ENCODE measurements at regions not wholly inside any gene's neighbourhood (a gene's known extent, or its start where the extent isn't known, plus 50 kb on each side); places are given as distances from the start of the nearest gene placed in this dataset.

- CTCF ChIA-PET: no interaction called here
- no peaks in the 10 kb centered on the region for H3K36me3 ChIP-seq (ENCODE audit: control insufficient read depth in 1 of 2, insufficient read depth in 2 of 2, low read length in 2 of 2)
- no peaks in the 10 kb centered on the region for H3K27me3 ChIP-seq (ENCODE audit: insufficient read depth, low read length)
- intact Hi-C loops (cut with micrococcal nuclease): no loop called here
- no peaks in the 10 kb centered on the region for H3K79me2 ChIP-seq (ENCODE audit: insufficient read depth, low read length)
- no peak overlapping the region for H3K4me3 ChIP-seq (replicated peaks in 1 of 2; ENCODE audit: low read depth in 1 of 2, low read length in 2 of 2)
- H2AFZ ChIP-seq (ENCODE audit: low read depth, low read length, poor library complexity, severe bottlenecking): no peak overlapping the region
- TF ChIP-seq CBX3 (IDR thresholded peaks at IDR 0.05; ENCODE audit: low read depth) (no peak), YY1 (IDR thresholded peaks at IDR 0.05; ENCODE audit: extremely low read depth, insufficient replicate concordance, low read depth, low read length) (no peak), POLR2AphosphoS5 (IDR thresholded peaks at IDR 0.05; ENCODE audit: low read depth, low read length) (no peak), JUND (IDR thresholded peaks at IDR 0.05) (no peak), TCF7L2 (IDR thresholded peaks at IDR 0.05; ENCODE audit: borderline replicate concordance, extremely low read depth, insufficient read depth, insufficient read length) (no peak), CTCF (IDR thresholded peaks at IDR 0.05 in 2 of 3, conservative IDR thresholded peaks at IDR 0.05 in 1 of 3; ENCODE audit: borderline replicate concordance in 1 of 3, insufficient read depth in 1 of 3, low read depth in 2 of 3, low read length in 2 of 3) (no peak)
- RAD21 ChIA-PET (ENCODE audit: low non-redundant PET in 1 of 2, low total read pairs in 2 of 2, uncharacterized antibody in 2 of 2, unreplicated experiment in 2 of 2): no interaction called here
- H3K9me3 ChIP-seq (ENCODE audit: control insufficient read depth in 1 of 2, insufficient read depth in 1 of 2, low read depth in 1 of 2, low read length in 2 of 2): no peaks in the 10 kb centered on the region
- BruUV-seq (replicated peaks): no TSS peak
- H4K20me1 ChIP-seq (ENCODE audit: insufficient read depth): no peaks in the 10 kb centered on the region
- H3K4me1 ChIP-seq (ENCODE audit: control insufficient read depth in 1 of 2, insufficient read depth in 2 of 2, low read length in 2 of 2): no peaks in the 10 kb centered on the region
- H3K9me2 ChIP-seq (ENCODE audit: insufficient read depth): no peaks in the 10 kb centered on the region
- H3K27ac ChIP-seq (ENCODE audit: low read depth, low read length): no peak overlapping the region
- DNase-seq (ENCODE audit: low read depth, low spot score) (no peak), ATAC-seq (no peak)
- POLR2A ChIA-PET: no interaction called here
- H3K4me2 ChIP-seq (ENCODE audit: low read length): no peak overlapping the region
- H3K9ac ChIP-seq (ENCODE audit: low read length): no peak overlapping the region
Measured at GRCh38 chr6:156160007-156160794, 617.0 kb upstream of the ARID1B start.

- Histone ChIP-seq H3K4me1 (ENCODE audit: control insufficient read depth in 1 of 2, insufficient read depth in 2 of 2, low read length in 2 of 2) (no peaks in the 10 kb centered on the region), H3K9ac (ENCODE audit: low read length) (no peak overlapping the region), H3K4me3 (replicated peaks in 1 of 2; ENCODE audit: low read depth in 1 of 2, low read length in 2 of 2) (no peak overlapping the region), H3K9me3 (ENCODE audit: control insufficient read depth in 1 of 2, insufficient read depth in 1 of 2, low read depth in 1 of 2, low read length in 2 of 2) (no peaks in the 10 kb centered on the region), H2AFZ (ENCODE audit: low read depth, low read length, poor library complexity, severe bottlenecking) (no peak overlapping the region), H3K9me2 (ENCODE audit: insufficient read depth) (no peaks in the 10 kb centered on the region), H3K27me3 (ENCODE audit: insufficient read depth, low read length) (no peaks in the 10 kb centered on the region), H3K27ac (ENCODE audit: low read depth, low read length) (no peak overlapping the region), H3K4me2 (ENCODE audit: low read length) (no peak overlapping the region), H3K79me2 (ENCODE audit: insufficient read depth, low read length) (no peaks in the 10 kb centered on the region), H4K20me1 (ENCODE audit: insufficient read depth) (no peaks in the 10 kb centered on the region), H3K36me3 (ENCODE audit: control insufficient read depth in 1 of 2, insufficient read depth in 2 of 2, low read length in 2 of 2) (no peaks in the 10 kb centered on the region)
- no TSS peak for BruUV-seq (replicated peaks)
- no peak for TF ChIP-seq TCF7L2 (IDR thresholded peaks at IDR 0.05; ENCODE audit: borderline replicate concordance, extremely low read depth, insufficient read depth, insufficient read length)
- no peak for TF ChIP-seq SRF (IDR thresholded peaks at IDR 0.05; ENCODE audit: low read depth)
- TF ChIP-seq EZH2phosphoT487 (IDR thresholded peaks at IDR 0.05; ENCODE audit: borderline replicate concordance): no peak
- TF ChIP-seq ZNF274 (IDR thresholded peaks at IDR 0.05; ENCODE audit: low read depth, low read length): no peak
- no peak for TF ChIP-seq SP1 (IDR thresholded peaks at IDR 0.05; ENCODE audit: low read depth)
- TF ChIP-seq RAD21 (IDR thresholded peaks at IDR 0.05; ENCODE audit: low read depth): no peak
- TF ChIP-seq CEBPB (IDR thresholded peaks at IDR 0.05; ENCODE audit: low read depth): no peak
- TF ChIP-seq ZBTB33 (IDR thresholded peaks at IDR 0.05; ENCODE audit: extremely low read depth, insufficient replicate concordance, low read length): no peak
- intact Hi-C loops (cut with micrococcal nuclease): no loop called here
- ChIA-PET CTCF (no interaction called here), POLR2A (no interaction called here), RAD21 (ENCODE audit: low non-redundant PET in 1 of 2, low total read pairs in 2 of 2, uncharacterized antibody in 2 of 2, unreplicated experiment in 2 of 2) (no interaction called here)
- DNase-seq (ENCODE audit: low read depth, low spot score) (no peak), ATAC-seq (no peak)
Measured at GRCh38 chr6:156154896-156155295, 622.3 kb upstream of the ARID1B start.
